SK-N-SH (cell line): ENCODE measurements at regions not wholly inside any gene's neighbourhood (a gene's known extent, or its start where the extent isn't known, plus 50 kb on each side); places are given as distances from the start of the nearest gene placed in this dataset.

Experiments used
- CTCF ChIA-PET: fragments of 300-600, 350-600 bp; formaldehyde crosslinking; extraction: SDS; loops from one replicate; lab custom pipeline; 2021; lab: Yijun Ruan, JAX
- POLR2A ChIA-PET: fragments of 350-600 bp; sonication (Branson Sonifier 250); formaldehyde crosslinking; extraction: SDS; loops from one replicate; lab custom pipeline; 2020; ENCODE audit warnings: antibody characterized with exemption, inconsistent platforms; lab: Yijun Ruan, JAX
- DNase-seq: peaks from one replicate; pipeline ENCODE4 v3.0.0; 2012
- H2AFZ ChIP-seq: fragments of 200-600 bp; sonication (generic); 2 replicates; pipeline ENCODE4 v1.8.1; 2016; ENCODE audit warnings: antibody characterized with exemption, mild to moderate bottlenecking, low read depth
- H3F3A ChIP-seq: fragments of 200-600 bp; sonication (generic); replicated peaks from 2 replicates; pipeline ENCODE3; 2016; ENCODE audit warnings: antibody characterized with exemption, mild to moderate bottlenecking; ENCODE audit not compliant: insufficient read depth
- H3K27ac ChIP-seq, 2 experiments: fragments of 200-500 bp in 1 of 2; fragments of 200-600 bp in 1 of 2; sonication (Bioruptor generic) in 1 of 2; sonication (generic), shearing (Covaris generic) in 1 of 2; 2 replicates each; pipeline versions ENCODE4 v1.5.1 to v1.6.1; 2014 to 2016; ENCODE audit warnings: low read depth in 2 of 2, inconsistent platforms in 1 of 2, low read length in 1 of 2, mild to moderate bottlenecking in 1 of 2, mixed read lengths in 1 of 2
- H3K27me3 ChIP-seq: fragments of 200-600 bp; sonication (generic), shearing (Covaris generic); 2 replicates; pipeline ENCODE4 v1.6.1; 2016; ENCODE audit warnings: mixed run types; ENCODE audit not compliant: insufficient read depth
- H3K36me3 ChIP-seq, 2 experiments: fragments of 200-500 bp in 1 of 2; fragments of 200-600 bp in 1 of 2; sonication (Bioruptor generic) in 1 of 2; sonication (generic) in 1 of 2; replicated peaks in 1 of 2; 2 replicates each; pipeline versions ENCODE3 to v1.5.1; 2014 to 2016; ENCODE audit warnings: low read length in 1 of 2, mild to moderate bottlenecking in 1 of 2; ENCODE audit not compliant: insufficient read depth in 2 of 2, control insufficient read depth in 1 of 2
- H3K4me1 ChIP-seq, 2 experiments: fragments of 200-500 bp in 1 of 2; fragments of 200-600 bp in 1 of 2; sonication (Bioruptor generic) in 1 of 2; sonication (generic), shearing (Covaris generic) in 1 of 2; 2 replicates each; pipeline versions ENCODE4 v1.5.1 to v1.6.1; 2014 to 2016; ENCODE audit warnings: low read depth in 1 of 2, low read length in 1 of 2, mixed run types in 1 of 2; ENCODE audit not compliant: insufficient read depth in 2 of 2, control insufficient read depth in 1 of 2
- H3K4me2 ChIP-seq: fragments of 200-600 bp; sonication (generic), shearing (Covaris generic); 2 replicates; pipeline ENCODE4 v1.6.1; 2017; ENCODE audit warnings: mixed run types
- H3K4me3 ChIP-seq, 2 experiments: fragments of 200-500 bp in 1 of 2; fragments of 200-600 bp in 1 of 2; sonication (Bioruptor generic) in 1 of 2; sonication (generic), shearing (Covaris generic) in 1 of 2; 2 replicates each; pipeline versions ENCODE4 v1.5.1 to v1.8.1; 2014 to 2016; ENCODE audit warnings: low read depth in 2 of 2, inconsistent platforms in 1 of 2, low read length in 1 of 2, mild to moderate bottlenecking in 1 of 2, mixed read lengths in 1 of 2, moderate library complexity in 1 of 2
- H3K79me2 ChIP-seq: fragments of 200-600 bp; sonication (generic); 2 replicates; pipeline ENCODE4 v1.8.1; 2017; ENCODE audit warnings: mild to moderate bottlenecking; ENCODE audit not compliant: insufficient read depth
- H3K9ac ChIP-seq: fragments of 200-600 bp; sonication (generic); 2 replicates; pipeline ENCODE4 v1.6.1; 2017; ENCODE audit warnings: mixed run types
- H3K9me2 ChIP-seq: fragments of 200-600 bp; sonication (generic); 2 replicates; pipeline ENCODE4 v1.6.1; 2017; ENCODE audit warnings: mixed run types
- H3K9me3 ChIP-seq: fragments of 200-600 bp; sonication (generic); 2 replicates; pipeline ENCODE4 v1.6.1; 2017; ENCODE audit warnings: mixed run types, mild to moderate bottlenecking, moderate library complexity
- H4K20me1 ChIP-seq: fragments of 200-600 bp; sonication (generic); 2 replicates; pipeline ENCODE4 v1.6.1; 2017; ENCODE audit warnings: mild to moderate bottlenecking, mixed run types; ENCODE audit not compliant: insufficient read depth
- CHD2 ChIP-seq: fragments of 150-350 bp; IDR thresholded peaks from 2 replicates; pipeline ENCODE4 v1.6.1; 2018; ENCODE audit warnings: low read length; ENCODE audit not compliant: partially characterized antibody
- CTCF ChIP-seq: fragments of 200-600 bp; sonication (generic); IDR thresholded peaks from 2 replicates; pipeline ENCODE4 v1.6.1; 2017; ENCODE audit warnings: antibody characterized with exemption, mild to moderate bottlenecking, moderate library complexity
- ELF1 ChIP-seq: IDR thresholded peaks from 2 replicates; pipeline ENCODE4 v1.4.0; 2012
- FOSL2 ChIP-seq: IDR thresholded peaks from 2 replicates; pipeline ENCODE4 v1.4.0; 2012; ENCODE audit warnings: low read depth, mild to moderate bottlenecking, moderate library complexity, borderline replicate concordance
- FOXJ3 ChIP-seq: sonication (generic); formaldehyde crosslinking; IDR thresholded peaks from 2 replicates; pipeline ENCODE4 v1.5.1; 2020; ENCODE audit warnings: mild to moderate bottlenecking, missing genetic modification reagents
- FOXM1 ChIP-seq: IDR thresholded peaks from 2 replicates; pipeline ENCODE4 v1.4.0; 2012; ENCODE audit warnings: low read depth, mild to moderate bottlenecking
- GATA2 ChIP-seq: sonication (generic); formaldehyde crosslinking; IDR thresholded peaks from 2 replicates; pipeline ENCODE4 v1.5.0; 2020; ENCODE audit warnings: mild to moderate bottlenecking, missing genetic modification reagents
- IRF3 ChIP-seq: fragments of 150-350 bp; IDR thresholded peaks from 2 replicates; pipeline ENCODE4 v1.6.1; 2016; ENCODE audit warnings: mild to moderate bottlenecking, low read depth, low read length
- JUND ChIP-seq: IDR thresholded peaks from 2 replicates; pipeline ENCODE4 v1.4.0; 2012
- MEF2A ChIP-seq: IDR thresholded peaks from 2 replicates; pipeline ENCODE4 v1.4.0; 2012; ENCODE audit warnings: low read depth, borderline replicate concordance
- MXI1 ChIP-seq: IDR thresholded peaks from 2 replicates; pipeline ENCODE4 v1.6.1; 2012; ENCODE audit warnings: mild to moderate bottlenecking, low read depth, low read length, improper control_type of control experiment
- NFIC ChIP-seq: IDR thresholded peaks from 2 replicates; pipeline ENCODE4 v1.4.0; 2012; ENCODE audit warnings: borderline replicate concordance
- NRF1 ChIP-seq: IDR thresholded peaks from 2 replicates; pipeline ENCODE4 v1.6.1; 2012; ENCODE audit warnings: low read depth, mild to moderate bottlenecking, low read length
- POLR2AphosphoS5 ChIP-seq: IDR thresholded peaks from 2 replicates; pipeline ENCODE4 v1.6.1; 2012; ENCODE audit warnings: low read depth, low read length
- RAD21 ChIP-seq: IDR thresholded peaks from 2 replicates; pipeline ENCODE4 v1.6.1; 2012; ENCODE audit warnings: mild to moderate bottlenecking, low read length
- RCOR1 ChIP-seq: fragments of 150-350 bp; IDR thresholded peaks from 2 replicates; pipeline ENCODE4 v1.6.1; 2017; ENCODE audit warnings: antibody characterized with exemption, low read length
- RFX5 ChIP-seq: IDR thresholded peaks from 2 replicates; pipeline ENCODE4 v1.6.1; 2012; ENCODE audit warnings: mild to moderate bottlenecking, improper control_type of control experiment, low read length
- SIN3A ChIP-seq: IDR thresholded peaks from 2 replicates; pipeline ENCODE4 v1.6.1; 2012; ENCODE audit warnings: low read depth, mild to moderate bottlenecking, low read length, moderate library complexity, borderline replicate concordance
- SMC3 ChIP-seq: IDR thresholded peaks from 2 replicates; pipeline ENCODE4 v1.6.1; 2012; ENCODE audit warnings: low read depth, low read length, improper control_type of control experiment
- TAF1 ChIP-seq: IDR thresholded peaks from 2 replicates; pipeline ENCODE4 v1.6.1; 2012; ENCODE audit warnings: low read depth, mild to moderate bottlenecking, low read length, moderate library complexity, borderline replicate concordance
- TCF12 ChIP-seq: IDR thresholded peaks from 2 replicates; pipeline ENCODE4 v1.4.0; 2012
- TEAD4 ChIP-seq: IDR thresholded peaks from 2 replicates; pipeline ENCODE4 v1.4.0; 2012; ENCODE audit warnings: mild to moderate bottlenecking, borderline replicate concordance; ENCODE audit not compliant: insufficient read depth
- USF1 ChIP-seq: IDR thresholded peaks from 2 replicates; pipeline ENCODE4 v1.4.0; 2012; ENCODE audit warnings: low read depth, borderline replicate concordance
- USF2 ChIP-seq: fragments of 150-350 bp; IDR thresholded peaks from 2 replicates; pipeline ENCODE4 v1.6.1; 2017; ENCODE audit warnings: antibody characterized with exemption, low read length, low read depth, borderline replicate concordance
- YY1 ChIP-seq: IDR thresholded peaks from 2 replicates; pipeline ENCODE4 v1.4.0; 2012; ENCODE audit warnings: low read depth, mild to moderate bottlenecking
- WGBS: methylation state at CpG from one replicate; pipeline ENCODE4 v1.1.6; 2017; ENCODE audit warnings: low lambda C conversion rate; 5-methylcytosine and 5-hydroxymethylcytosine counted together

- H3K79me2 ChIP-seq = no peaks in the 10 kb centered on the region
- no peaks in the 10 kb centered on the region for H3K4me1 ChIP-seq
- H3K27me3 ChIP-seq = no peaks in the 10 kb centered on the region
- H3K4me2 ChIP-seq = no peak overlapping the region
- no peaks in the 10 kb centered on the region for H3K36me3 ChIP-seq
- H2AFZ ChIP-seq = no peak overlapping the region
- no peak overlapping the region for H3K9ac ChIP-seq
- H3K27ac ChIP-seq = no peak overlapping the region
- no peaks in the 10 kb centered on the region for H4K20me1 ChIP-seq
- H3K9me2 ChIP-seq = no peaks in the 10 kb centered on the region
- no peak for DNase-seq
- no peaks in the 10 kb centered on the region for H3K9me3 ChIP-seq
- ChIA-PET POLR2A (no interaction called here), CTCF (interaction anchor here (0.6 kb wide), 1 partner anchor 1788 kb away, joined by 3 read pairs; no protein-coding TSS in a partner anchor)
- WGBS = 8% methylated on average over 12 of the region's 43 CpGs
- TF ChIP-seq RAD21 (no peak), CHD2 (no peak), FOXM1 (no peak), MXI1 (no peak), IRF3 (no peak), JUND (no peak), NFIC (no peak), FOSL2 (no peak), TCF12 (no peak), MEF2A (no peak), YY1 (no peak), USF2 (no peak), TEAD4 (no peak), ELF1 (no peak)
- H3F3A ChIP-seq = no peaks in the 10 kb centered on the region
- H3K4me3 ChIP-seq = no peak overlapping the region
Measured at GRCh38 chr19:22532388-22533300, 101.5 kb upstream of the ZNF492 start.

GRCh38 chr19:22530042-22530441 lies 104.1 kb upstream of the ZNF492 start:
- Histone ChIP-seq H3K27me3 (no peaks in the 10 kb centered on the region), H3K9me3 (0 out of 2 replicates have a peak, but pooled peaks cover 4% of the 10 kb centered on the region), H3K4me3 (no peak overlapping the region), H3F3A (no peaks in the 10 kb centered on the region), H3K4me1 (no peaks in the 10 kb centered on the region), H2AFZ (no peak overlapping the region), H3K9me2 (no peaks in the 10 kb centered on the region), H3K9ac (no peak overlapping the region), H3K79me2 (no peaks in the 10 kb centered on the region), H3K4me2 (no peak overlapping the region), H3K27ac (no peak overlapping the region), H3K36me3 (no peaks in the 10 kb centered on the region), H4K20me1 (no peaks in the 10 kb centered on the region)
- DNase-seq = no peak
- CTCF ChIA-PET = no interaction called here
- WGBS = 2% methylated on average over 4 of the region's 4 CpGs
- POLR2A ChIA-PET = no interaction called here
- TF ChIP-seq CHD2 = no peak
- TF ChIP-seq POLR2AphosphoS5 = no peak
- no peak for TF ChIP-seq FOSL2
- TF ChIP-seq USF1 = no peak
- no peak for TF ChIP-seq SIN3A
- TF ChIP-seq FOXJ3 (CRISPR knock-in tag) = no peak
- TF ChIP-seq SMC3 = no peak
- TF ChIP-seq TAF1 = no peak
- no peak for TF ChIP-seq GATA2 (CRISPR knock-in tag)
- no peak for TF ChIP-seq JUND
- no peak for TF ChIP-seq NRF1
- no peak for TF ChIP-seq RCOR1
- no peak for TF ChIP-seq CTCF
- no peak for TF ChIP-seq RAD21
- no peak for TF ChIP-seq RFX5
